ENCODE measurements at regions not wholly inside any gene's neighbourhood (a gene's known extent, or its start where the extent isn't known, plus 50 kb on each side); places are given as distances from the start of the nearest gene placed in this dataset.

GRCh38 chr7:156145996-156146395 lies 333.7 kb upstream of the SHH start:
- no peaks in the 10 kb centered on the region for H3K9me3 ChIP-seq
- no peak overlapping the region for H3K4me3 ChIP-seq
- no peaks in the 10 kb centered on the region for H3K4me1 ChIP-seq
- no peak for DNase-seq (ENCODE audit: low spot score in 2 of 2)
- H3K27me3 ChIP-seq (ENCODE audit: low read depth), result no peaks in the 10 kb centered on the region
- no peaks in the 10 kb centered on the region for H3K36me3 ChIP-seq (replicated peaks)
- in situ Hi-C loops (cut with MboI; ENCODE audit: low sequenced_read_pairs), result no loop called here

- no peak for DNase-seq (ENCODE audit: low spot score in 2 of 2)
- Histone ChIP-seq H3K4me3 (no peak overlapping the region), H3K27me3 (ENCODE audit: low read depth) (no peaks in the 10 kb centered on the region), H3K9me3 (no peaks in the 10 kb centered on the region), H3K4me1 (no peaks in the 10 kb centered on the region), H3K36me3 (replicated peaks) (no peaks in the 10 kb centered on the region)
- in situ Hi-C loops (cut with MboI; ENCODE audit: low sequenced_read_pairs), result no loop called here
Observed at GRCh38 chr7:156145184-156145583, 332.9 kb upstream of the SHH start.

- no peaks in the 10 kb centered on the region for H3K9me3 ChIP-seq
- in situ Hi-C loops (cut with MboI; ENCODE audit: low sequenced_read_pairs), result no loop called here
Observed at GRCh38 chr7:156143683-156144082, 331.4 kb upstream of the SHH start.

GRCh38 chr7:156143158-156143557 lies 330.9 kb upstream of the SHH start:
- no peaks in the 10 kb centered on the region for H3K9me3 ChIP-seq
- in situ Hi-C loops (cut with MboI; ENCODE audit: low sequenced_read_pairs), result no loop called here

More at GRCh38 chr7:156143683-156144082, 331.4 kb upstream of the SHH start:
- H3K36me3 ChIP-seq (replicated peaks), result no peaks in the 10 kb centered on the region
- no peaks in the 10 kb centered on the region for H3K4me1 ChIP-seq
- no peak overlapping the region for H3K4me3 ChIP-seq
- DNase-seq (ENCODE audit: low spot score in 2 of 2), result no peak
- H3K27me3 ChIP-seq (ENCODE audit: low read depth), result no peaks in the 10 kb centered on the region

GRCh38 chr7:156141941-156142340 lies 329.7 kb upstream of the SHH start:
- no peak for DNase-seq (ENCODE audit: low spot score in 2 of 2)
- Histone ChIP-seq H3K27me3 (ENCODE audit: low read depth) (no peaks in the 10 kb centered on the region), H3K9me3 (no peaks in the 10 kb centered on the region), H3K36me3 (replicated peaks) (no peaks in the 10 kb centered on the region), H3K4me1 (no peaks in the 10 kb centered on the region), H3K4me3 (no peak overlapping the region)
- in situ Hi-C loops (cut with MboI; ENCODE audit: low sequenced_read_pairs), result no loop called here

More at GRCh38 chr7:156143158-156143557, 330.9 kb upstream of the SHH start:
- no peak for DNase-seq (ENCODE audit: low spot score in 2 of 2)
- Histone ChIP-seq H3K36me3 (replicated peaks) (no peaks in the 10 kb centered on the region), H3K4me3 (no peak overlapping the region), H3K27me3 (ENCODE audit: low read depth) (no peaks in the 10 kb centered on the region), H3K4me1 (no peaks in the 10 kb centered on the region)

- no peaks in the 10 kb centered on the region for H3K36me3 ChIP-seq (replicated peaks)
- H3K4me3 ChIP-seq, result no peak overlapping the region
- in situ Hi-C loops (cut with MboI; ENCODE audit: low sequenced_read_pairs), result no loop called here
- no peak for DNase-seq (ENCODE audit: low spot score in 2 of 2)
- no peaks in the 10 kb centered on the region for H3K27me3 ChIP-seq (ENCODE audit: low read depth)
- H3K9me3 ChIP-seq, result no peaks in the 10 kb centered on the region
- no peaks in the 10 kb centered on the region for H3K4me1 ChIP-seq
Observed at GRCh38 chr7:156140896-156141295, 328.6 kb upstream of the SHH start.

GRCh38 chr7:156140447-156140846 lies 328.2 kb upstream of the SHH start:
- Histone ChIP-seq H3K4me1 (no peaks in the 10 kb centered on the region), H3K36me3 (replicated peaks) (no peaks in the 10 kb centered on the region), H3K4me3 (no peak overlapping the region), H3K9me3 (no peaks in the 10 kb centered on the region), H3K27me3 (ENCODE audit: low read depth) (no peaks in the 10 kb centered on the region)
- in situ Hi-C loops (cut with MboI; ENCODE audit: low sequenced_read_pairs), result no loop called here
- no peak for DNase-seq (ENCODE audit: low spot score in 2 of 2)

GRCh38 chr7:156139633-156140032 lies 327.4 kb upstream of the SHH start:
- H3K4me1 ChIP-seq, result no peaks in the 10 kb centered on the region
- in situ Hi-C loops (cut with MboI; ENCODE audit: low sequenced_read_pairs), result no loop called here
- no peaks in the 10 kb centered on the region for H3K9me3 ChIP-seq
- DNase-seq (ENCODE audit: low spot score in 2 of 2), result no peak
- no peaks in the 10 kb centered on the region for H3K36me3 ChIP-seq (replicated peaks)
- no peak overlapping the region for H3K4me3 ChIP-seq
- no peaks in the 10 kb centered on the region for H3K27me3 ChIP-seq (ENCODE audit: low read depth)

GRCh38 chr7:156139112-156139511 lies 326.8 kb upstream of the SHH start:
- no peaks in the 10 kb centered on the region for H3K27me3 ChIP-seq (ENCODE audit: low read depth)
- DNase-seq (ENCODE audit: low spot score in 2 of 2), result no peak
- H3K9me3 ChIP-seq, result no peaks in the 10 kb centered on the region
- no peak overlapping the region for H3K4me3 ChIP-seq
- H3K4me1 ChIP-seq, result no peaks in the 10 kb centered on the region
- no peaks in the 10 kb centered on the region for H3K36me3 ChIP-seq (replicated peaks)
- in situ Hi-C loops (cut with MboI; ENCODE audit: low sequenced_read_pairs), result no loop called here

GRCh38 chr7:156131881-156132280 lies 319.6 kb upstream of the SHH start:
- Histone ChIP-seq H3K4me3 (no peak overlapping the region), H3K9me3 (no peaks in the 10 kb centered on the region), H3K4me1 (no peaks in the 10 kb centered on the region), H3K36me3 (replicated peaks) (no peaks in the 10 kb centered on the region), H3K27me3 (ENCODE audit: low read depth) (no peaks in the 10 kb centered on the region)
- no peak for DNase-seq (ENCODE audit: low spot score in 2 of 2)
- in situ Hi-C loops (cut with MboI; ENCODE audit: low sequenced_read_pairs), result no loop called here

GRCh38 chr7:156129522-156129921 lies 317.3 kb upstream of the SHH start:
- Histone ChIP-seq H3K36me3 (replicated peaks) (no peaks in the 10 kb centered on the region), H3K9me3 (no peaks in the 10 kb centered on the region), H3K4me1 (no peaks in the 10 kb centered on the region), H3K27me3 (ENCODE audit: low read depth) (no peaks in the 10 kb centered on the region), H3K4me3 (no peak overlapping the region)
- DNase-seq (ENCODE audit: low spot score in 2 of 2), result no peak
- in situ Hi-C loops (cut with MboI; ENCODE audit: low sequenced_read_pairs), result no loop called here

- DNase-seq (ENCODE audit: low spot score in 2 of 2), result no peak
- in situ Hi-C loops (cut with MboI; ENCODE audit: low sequenced_read_pairs), result no loop called here
- no peaks in the 10 kb centered on the region for H3K36me3 ChIP-seq (replicated peaks)
- H3K27me3 ChIP-seq (ENCODE audit: low read depth), result no peaks in the 10 kb centered on the region
- no peaks in the 10 kb centered on the region for H3K4me1 ChIP-seq
- no peak overlapping the region for H3K4me3 ChIP-seq
- H3K9me3 ChIP-seq, result no peaks in the 10 kb centered on the region
Observed at GRCh38 chr7:156128496-156128895, 316.2 kb upstream of the SHH start.

- no peaks in the 10 kb centered on the region for H3K27me3 ChIP-seq (ENCODE audit: low read depth)
- no peak overlapping the region for H3K4me3 ChIP-seq
- DNase-seq (ENCODE audit: low spot score in 2 of 2), result no peak
- no peaks in the 10 kb centered on the region for H3K36me3 ChIP-seq (replicated peaks)
- no peaks in the 10 kb centered on the region for H3K9me3 ChIP-seq
- in situ Hi-C loops (cut with MboI; ENCODE audit: low sequenced_read_pairs), result no loop called here
- H3K4me1 ChIP-seq, result no peaks in the 10 kb centered on the region
Observed at GRCh38 chr7:156127166-156128134, 315.2 kb upstream of the SHH start.

GRCh38 chr7:156125841-156126730 lies 313.8 kb upstream of the SHH start:
- DNase-seq (ENCODE audit: low spot score in 2 of 2), result no peak
- in situ Hi-C loops (cut with MboI; ENCODE audit: low sequenced_read_pairs), result no loop called here
- Histone ChIP-seq H3K27me3 (ENCODE audit: low read depth) (no peaks in the 10 kb centered on the region), H3K4me1 (no peaks in the 10 kb centered on the region), H3K4me3 (no peak overlapping the region), H3K36me3 (replicated peaks) (no peaks in the 10 kb centered on the region), H3K9me3 (no peaks in the 10 kb centered on the region)

All from HAP-1 (cell line).